GM10248 (cell line): ENCODE measurements at regions not wholly inside any gene's neighbourhood (a gene's known extent, or its start where the extent isn't known, plus 50 kb on each side); places are given as distances from the start of the nearest gene placed in this dataset.

Source experiments
- CTCF ChIA-PET: fragments of 300-600 bp; sonication (Branson Sonifier 250); formaldehyde crosslinking; extraction: SDS; loops from one replicate; lab custom pipeline; 2021; ENCODE audit warnings: antibody characterized with exemption; lab: Yijun Ruan, JAX
- POLR2A ChIA-PET: fragments of 350-650 bp; sonication (Branson Sonifier 250); formaldehyde crosslinking; extraction: SDS; loops from one replicate; lab custom pipeline; 2020; ENCODE audit warnings: antibody characterized with exemption; lab: Yijun Ruan, JAX
- DNase-seq: peaks from one replicate; pipeline ENCODE4 v3.0.0; 2012; ENCODE audit errors: extremely low spot score
- CTCF ChIP-seq: IDR thresholded peaks from 2 replicates; pipeline ENCODE4 v1.5.1; 2012; ENCODE audit warnings: mild to moderate bottlenecking, low read depth; ENCODE audit errors: extremely low read depth, missing control alignments, control extremely low read depth

GRCh38 chr10:53079283-53079682 lies 306.7 kb upstream of the MBL2 start:
- POLR2A ChIA-PET: no interaction called here
- DNase-seq: no peak
- TF ChIP-seq CTCF: no peak
- CTCF ChIA-PET: no interaction called here

- ChIA-PET POLR2A (no interaction called here), CTCF (no interaction called here)
- DNase-seq: no peak
- TF ChIP-seq CTCF: no peak
These were observed 304.4 kb upstream of the MBL2 start for GRCh38 chr10:53076948-53077347.

GRCh38 chr10:53075469-53075868 lies 302.9 kb upstream of the MBL2 start:
- ChIA-PET POLR2A (no interaction called here), CTCF (interaction anchor here (0.9 kb wide), 1 partner anchor 9 kb away, joined by 3 read pairs; no protein-coding TSS in a partner anchor)
- no peak for TF ChIP-seq CTCF
- no peak for DNase-seq

- CTCF ChIA-PET: no interaction called here
- POLR2A ChIA-PET: no interaction called here
- TF ChIP-seq CTCF: no peak
- DNase-seq: no peak
These were observed 299.6 kb upstream of the MBL2 start for GRCh38 chr10:53072144-53072543.

GRCh38 chr10:53071505-53072125 lies 299.0 kb upstream of the MBL2 start:
- DNase-seq: no peak
- no peak for TF ChIP-seq CTCF
- POLR2A ChIA-PET: no interaction called here
- CTCF ChIA-PET: interaction anchor here (1.0 kb wide), 1 partner anchor 24 kb away, joined by 3 read pairs; no protein-coding TSS in a partner anchor

GRCh38 chr10:53069013-53069412 lies 296.4 kb upstream of the MBL2 start:
- ChIA-PET CTCF (interaction anchor here (1.6 kb wide), 1 partner anchor 11 kb away, joined by 5 read pairs; no protein-coding TSS in a partner anchor), POLR2A (no interaction called here)
- DNase-seq: no peak
- no peak for TF ChIP-seq CTCF
